Hepatocyte (in vitro differentiated cells): ENCODE measurements at regions not wholly inside any gene's neighbourhood (a gene's known extent, or its start where the extent isn't known, plus 50 kb on each side); places are given as distances from the start of the nearest gene placed in this dataset.

Experiments
- EZH2phosphoT487 ChIP-seq: fragments of 200-600 bp; sonication (generic); IDR thresholded peaks from one replicate; pipeline ENCODE4 v1.6.1; 2018; ENCODE audit warnings: antibody characterized with exemption, mild to moderate bottlenecking, low read depth, moderate library complexity; ENCODE audit not compliant: unreplicated experiment, severe bottlenecking
- TF ChIP-seq, protein P1 (sequence below): fragments of 200-600 bp; sonication (generic); IDR thresholded peaks from 2 replicates; pipeline ENCODE4 v1.5.1; 2016; ENCODE audit warnings: antibody characterized with exemption, mild to moderate bottlenecking; ENCODE audit not compliant: poor library complexity

DNA sequence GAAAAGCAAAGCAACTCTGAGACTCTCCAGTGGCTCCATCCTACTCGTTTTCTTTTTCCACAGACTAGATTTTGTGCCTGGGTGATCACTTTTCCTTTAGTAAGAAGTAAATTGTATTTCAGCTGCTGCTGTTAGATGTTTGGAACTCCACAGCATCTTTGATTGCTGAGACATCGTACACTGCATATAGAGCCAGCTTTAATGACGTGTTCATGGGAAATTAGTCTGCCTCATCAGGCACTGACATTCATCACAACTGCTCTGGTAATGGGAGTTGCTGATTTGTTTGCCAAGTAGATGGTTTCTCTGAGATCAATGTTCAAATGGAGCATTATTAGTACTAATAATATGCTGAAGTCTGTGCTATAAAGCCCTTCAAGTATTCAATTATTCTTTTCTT is 573.8 kb upstream of the NR5A2 start:
- TF ChIP-seq, protein P1, sequence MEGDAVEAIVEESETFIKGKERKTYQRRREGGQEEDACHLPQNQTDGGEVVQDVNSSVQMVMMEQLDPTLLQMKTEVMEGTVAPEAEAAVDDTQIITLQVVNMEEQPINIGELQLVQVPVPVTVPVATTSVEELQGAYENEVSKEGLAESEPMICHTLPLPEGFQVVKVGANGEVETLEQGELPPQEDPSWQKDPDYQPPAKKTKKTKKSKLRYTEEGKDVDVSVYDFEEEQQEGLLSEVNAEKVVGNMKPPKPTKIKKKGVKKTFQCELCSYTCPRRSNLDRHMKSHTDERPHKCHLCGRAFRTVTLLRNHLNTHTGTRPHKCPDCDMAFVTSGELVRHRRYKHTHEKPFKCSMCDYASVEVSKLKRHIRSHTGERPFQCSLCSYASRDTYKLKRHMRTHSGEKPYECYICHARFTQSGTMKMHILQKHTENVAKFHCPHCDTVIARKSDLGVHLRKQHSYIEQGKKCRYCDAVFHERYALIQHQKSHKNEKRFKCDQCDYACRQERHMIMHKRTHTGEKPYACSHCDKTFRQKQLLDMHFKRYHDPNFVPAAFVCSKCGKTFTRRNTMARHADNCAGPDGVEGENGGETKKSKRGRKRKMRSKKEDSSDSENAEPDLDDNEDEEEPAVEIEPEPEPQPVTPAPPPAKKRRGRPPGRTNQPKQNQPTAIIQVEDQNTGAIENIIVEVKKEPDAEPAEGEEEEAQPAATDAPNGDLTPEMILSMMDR, result no peak
- no peak for TF ChIP-seq EZH2phosphoT487
